ENCODE measurements at regions not wholly inside any gene's neighbourhood (a gene's known extent, or its start where the extent isn't known, plus 50 kb on each side); places are given as distances from the start of the nearest gene placed in this dataset.

DNA sequence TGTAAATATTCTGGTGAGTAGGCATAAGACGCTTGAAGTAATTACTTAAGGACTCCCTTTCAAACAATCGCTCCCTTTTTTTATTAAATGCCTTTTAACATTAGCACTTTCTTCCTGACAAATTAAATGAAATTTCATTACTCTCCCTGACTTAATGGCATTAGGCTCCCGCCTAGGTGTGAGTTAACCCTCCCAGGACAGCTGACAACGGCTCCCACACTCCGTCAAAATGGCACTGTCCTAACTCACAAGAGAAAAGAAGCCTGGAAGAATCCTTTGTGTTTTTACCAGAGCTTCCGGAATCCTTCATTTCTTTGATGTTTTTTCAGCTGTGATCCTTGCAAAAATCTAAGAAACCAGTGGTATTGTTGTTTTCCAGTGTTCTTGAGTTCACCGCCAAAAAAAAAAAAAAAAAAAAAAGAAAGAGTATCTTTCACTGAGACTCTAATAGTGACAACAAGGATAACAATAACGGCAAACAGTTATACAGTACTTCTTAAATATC is 861.0 kb upstream of the NR2F2 start:
- TF ChIP-seq, protein P1, sequence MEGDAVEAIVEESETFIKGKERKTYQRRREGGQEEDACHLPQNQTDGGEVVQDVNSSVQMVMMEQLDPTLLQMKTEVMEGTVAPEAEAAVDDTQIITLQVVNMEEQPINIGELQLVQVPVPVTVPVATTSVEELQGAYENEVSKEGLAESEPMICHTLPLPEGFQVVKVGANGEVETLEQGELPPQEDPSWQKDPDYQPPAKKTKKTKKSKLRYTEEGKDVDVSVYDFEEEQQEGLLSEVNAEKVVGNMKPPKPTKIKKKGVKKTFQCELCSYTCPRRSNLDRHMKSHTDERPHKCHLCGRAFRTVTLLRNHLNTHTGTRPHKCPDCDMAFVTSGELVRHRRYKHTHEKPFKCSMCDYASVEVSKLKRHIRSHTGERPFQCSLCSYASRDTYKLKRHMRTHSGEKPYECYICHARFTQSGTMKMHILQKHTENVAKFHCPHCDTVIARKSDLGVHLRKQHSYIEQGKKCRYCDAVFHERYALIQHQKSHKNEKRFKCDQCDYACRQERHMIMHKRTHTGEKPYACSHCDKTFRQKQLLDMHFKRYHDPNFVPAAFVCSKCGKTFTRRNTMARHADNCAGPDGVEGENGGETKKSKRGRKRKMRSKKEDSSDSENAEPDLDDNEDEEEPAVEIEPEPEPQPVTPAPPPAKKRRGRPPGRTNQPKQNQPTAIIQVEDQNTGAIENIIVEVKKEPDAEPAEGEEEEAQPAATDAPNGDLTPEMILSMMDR (conservative IDR thresholded peaks at IDR 0.05; ENCODE audit: low read length), result no peak
- no peak for TF ChIP-seq EZH2phosphoT487 (IDR thresholded peaks at IDR 0.05; ENCODE audit: borderline replicate concordance)
